Mesothelial cell of epicardium (in vitro differentiated cells): ENCODE measurements at regions not wholly inside any gene's neighbourhood (a gene's known extent, or its start where the extent isn't known, plus 50 kb on each side); places are given as distances from the start of the nearest gene placed in this dataset.

Source experiments
- DNase-seq, 2 experiments: peaks; one replicate each; pipeline ENCODE4 v3.0.0; 2021; ENCODE audit warnings: low spot score in 2 of 2; ENCODE audit not compliant: unreplicated experiment in 2 of 2
- H3K27ac Mint-ChIP-seq: 2 replicates; pipeline ENCODE4 v1.8.0; 2021; ENCODE audit warnings: mixed read lengths
- H3K27me3 Mint-ChIP-seq: 2 replicates; pipeline ENCODE4 v1.8.0; 2021; ENCODE audit warnings: low read depth, mixed read lengths
- H3K36me3 Mint-ChIP-seq: 2 replicates; pipeline ENCODE4 v1.8.0; 2021; ENCODE audit warnings: mixed read lengths
- H3K4me1 Mint-ChIP-seq: 2 replicates; pipeline ENCODE4 v1.8.0; 2021; ENCODE audit warnings: mixed read lengths
- H3K4me3 Mint-ChIP-seq: 2 replicates; pipeline ENCODE4 v1.8.0; 2021; ENCODE audit warnings: mild to moderate bottlenecking, moderate library complexity, mixed read lengths
- H3K9me3 Mint-ChIP-seq: 2 replicates; pipeline ENCODE4 v1.8.0; 2021; ENCODE audit warnings: mixed read lengths
- TF ChIP-seq, protein P1 (sequence below): fragments of 200-600 bp; sonication (generic); IDR thresholded peaks from one replicate; pipeline ENCODE4 v1.5.0; 2021; ENCODE audit warnings: antibody characterized with exemption; ENCODE audit not compliant: unreplicated experiment

GRCh38 chr17:77456951-77457548, 316.3 kb downstream of the SEC14L1 start:
- TF ChIP-seq, protein P1, sequence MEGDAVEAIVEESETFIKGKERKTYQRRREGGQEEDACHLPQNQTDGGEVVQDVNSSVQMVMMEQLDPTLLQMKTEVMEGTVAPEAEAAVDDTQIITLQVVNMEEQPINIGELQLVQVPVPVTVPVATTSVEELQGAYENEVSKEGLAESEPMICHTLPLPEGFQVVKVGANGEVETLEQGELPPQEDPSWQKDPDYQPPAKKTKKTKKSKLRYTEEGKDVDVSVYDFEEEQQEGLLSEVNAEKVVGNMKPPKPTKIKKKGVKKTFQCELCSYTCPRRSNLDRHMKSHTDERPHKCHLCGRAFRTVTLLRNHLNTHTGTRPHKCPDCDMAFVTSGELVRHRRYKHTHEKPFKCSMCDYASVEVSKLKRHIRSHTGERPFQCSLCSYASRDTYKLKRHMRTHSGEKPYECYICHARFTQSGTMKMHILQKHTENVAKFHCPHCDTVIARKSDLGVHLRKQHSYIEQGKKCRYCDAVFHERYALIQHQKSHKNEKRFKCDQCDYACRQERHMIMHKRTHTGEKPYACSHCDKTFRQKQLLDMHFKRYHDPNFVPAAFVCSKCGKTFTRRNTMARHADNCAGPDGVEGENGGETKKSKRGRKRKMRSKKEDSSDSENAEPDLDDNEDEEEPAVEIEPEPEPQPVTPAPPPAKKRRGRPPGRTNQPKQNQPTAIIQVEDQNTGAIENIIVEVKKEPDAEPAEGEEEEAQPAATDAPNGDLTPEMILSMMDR = no peak
- no peak overlapping the region for H3K27ac Mint-ChIP-seq
- H3K36me3 Mint-ChIP-seq = no peaks in the 10 kb centered on the region
- no peaks in the 10 kb centered on the region for H3K9me3 Mint-ChIP-seq
- no peak overlapping the region for H3K4me3 Mint-ChIP-seq
- H3K27me3 Mint-ChIP-seq = no peaks in the 10 kb centered on the region
- DNase-seq = no peak
- peaks cover 75% of the 10 kb centered on the region for H3K4me1 Mint-ChIP-seq

DNA sequence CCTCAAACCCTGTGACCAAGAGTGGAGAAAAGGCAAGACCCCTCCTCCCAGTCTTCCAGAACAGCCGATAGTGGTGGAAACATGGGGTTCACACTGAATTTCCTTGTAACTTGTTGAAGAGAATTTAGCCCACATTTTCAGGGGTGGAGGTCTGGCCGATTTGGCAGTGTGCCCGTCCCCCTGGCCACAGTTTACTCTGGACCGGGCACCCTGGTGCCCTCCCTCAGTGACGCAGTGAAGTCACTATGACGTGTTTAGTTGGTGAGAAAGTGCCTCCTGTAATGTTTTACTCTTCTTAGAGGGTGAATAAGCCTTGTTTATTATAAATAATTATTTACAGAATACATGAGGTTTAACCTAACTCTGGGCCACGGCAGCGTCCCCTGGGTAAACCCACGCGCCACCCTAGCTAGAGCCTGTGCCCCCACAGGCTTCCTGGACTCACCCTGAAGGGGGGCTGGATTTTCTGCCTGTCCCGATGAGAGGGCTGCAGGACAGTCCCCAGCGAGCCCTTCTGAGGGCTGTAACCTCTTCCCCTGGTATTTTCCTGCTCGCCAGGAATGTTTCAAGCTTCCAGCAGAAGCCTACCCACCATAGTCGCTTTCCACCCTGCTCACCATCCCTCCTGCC, 316.9 kb downstream of the SEC14L1 start:
- H3K36me3 Mint-ChIP-seq = peaks cover under 1% of the 10 kb centered on the region
- no peak overlapping the region for H3K4me3 Mint-ChIP-seq
- no peak for DNase-seq
- TF ChIP-seq, protein P1 = no peak
- peaks cover 68% of the 10 kb centered on the region for H3K4me1 Mint-ChIP-seq
- H3K27ac Mint-ChIP-seq = peak overlapping the region; percentile 81
- H3K27me3 Mint-ChIP-seq = no peaks in the 10 kb centered on the region
- H3K9me3 Mint-ChIP-seq = no peaks in the 10 kb centered on the region

DNA sequence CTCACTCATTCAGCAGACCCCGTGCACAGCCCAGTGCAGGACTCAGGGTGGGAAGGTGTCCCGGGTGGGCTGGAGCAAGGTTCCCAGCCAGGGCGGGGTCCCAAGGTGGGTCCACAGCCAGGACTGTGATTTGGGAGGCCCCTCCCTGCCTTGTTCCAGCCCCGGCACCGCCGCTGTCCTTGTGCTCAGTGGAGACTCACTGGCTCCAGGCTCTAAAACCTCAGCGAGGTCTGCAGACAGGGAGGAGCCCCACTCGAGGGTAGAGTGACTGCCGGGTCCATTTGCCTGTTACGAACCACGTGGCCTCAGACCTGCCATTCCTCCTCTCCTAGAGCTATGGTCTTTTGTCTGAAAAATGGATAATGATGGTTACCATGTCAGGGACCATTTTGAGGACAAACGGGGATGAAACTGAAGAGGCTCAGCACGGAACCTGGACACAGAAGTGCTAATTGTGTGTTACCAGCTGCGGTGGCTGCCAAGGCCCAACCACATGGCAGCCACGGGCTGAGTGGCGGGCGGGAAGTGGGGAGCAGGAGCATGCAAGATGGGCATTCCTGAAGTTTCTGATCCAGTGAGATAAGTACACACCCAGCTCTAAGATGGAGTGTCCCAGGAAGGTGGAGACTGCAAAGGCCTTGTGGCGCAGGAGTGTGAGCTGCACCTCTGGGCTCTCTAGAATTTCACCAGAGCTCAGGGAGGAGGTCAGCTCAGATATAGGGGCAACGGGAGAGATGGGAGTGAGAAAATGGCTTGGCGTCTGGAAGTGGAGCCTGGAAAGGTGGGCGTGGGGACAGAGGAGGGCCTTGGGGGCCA, 317.6 kb downstream of the SEC14L1 start:
- Mint-ChIP-seq H3K9me3 (no peaks in the 10 kb centered on the region), H3K4me3 (no peak overlapping the region), H3K36me3 (peaks cover 4% of the 10 kb centered on the region), H3K27ac (peak overlapping the region; percentile 81), H3K27me3 (no peaks in the 10 kb centered on the region), H3K4me1 (peaks cover 62% of the 10 kb centered on the region)
- TF ChIP-seq, protein P1 = no peak
- no peak for DNase-seq

DNA sequence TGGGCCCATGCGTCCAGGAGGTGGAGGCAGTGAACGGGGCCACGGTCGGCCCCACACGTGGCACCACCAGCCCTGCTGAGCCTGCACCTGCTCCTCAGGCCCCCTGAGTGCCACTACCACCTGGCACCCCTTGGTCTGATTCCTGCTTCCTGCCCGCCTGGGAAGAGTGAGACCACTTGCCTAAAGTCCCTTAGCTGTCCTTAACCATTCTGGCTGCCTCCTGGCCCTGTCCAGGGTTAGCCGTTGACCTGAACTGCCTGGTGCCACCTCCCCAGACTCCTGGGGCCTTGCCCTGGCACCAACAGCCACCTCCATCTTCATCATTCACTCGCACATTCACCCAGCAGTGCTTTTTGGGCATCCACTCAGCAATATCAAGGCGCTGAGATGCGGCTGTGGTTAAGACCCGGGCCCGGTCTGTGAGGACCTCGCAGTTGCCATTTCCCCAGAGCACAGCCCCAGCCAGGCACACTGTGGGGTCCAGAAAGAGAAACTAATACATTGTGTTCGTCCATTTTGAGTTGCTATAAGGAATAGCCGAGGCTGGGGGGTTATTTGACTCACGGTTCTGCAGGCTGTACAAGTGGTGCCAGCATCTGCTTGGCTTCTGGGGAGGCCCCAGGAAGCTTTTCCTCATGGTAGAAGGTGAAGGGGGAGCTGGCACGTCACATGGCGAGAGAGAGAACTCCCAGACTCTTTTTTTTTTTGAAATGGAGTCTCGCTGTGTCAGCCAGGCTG, 318.4 kb downstream of the SEC14L1 start:
- no peak for DNase-seq
- no peaks in the 10 kb centered on the region for H3K27me3 Mint-ChIP-seq
- no peak overlapping the region for H3K4me3 Mint-ChIP-seq
- no peaks in the 10 kb centered on the region for H3K9me3 Mint-ChIP-seq
- H3K36me3 Mint-ChIP-seq = peaks cover 4% of the 10 kb centered on the region
- TF ChIP-seq, protein P1 = no peak
- H3K4me1 Mint-ChIP-seq = peaks cover 54% of the 10 kb centered on the region
- H3K27ac Mint-ChIP-seq = peak overlapping the region; percentile 76

DNA sequence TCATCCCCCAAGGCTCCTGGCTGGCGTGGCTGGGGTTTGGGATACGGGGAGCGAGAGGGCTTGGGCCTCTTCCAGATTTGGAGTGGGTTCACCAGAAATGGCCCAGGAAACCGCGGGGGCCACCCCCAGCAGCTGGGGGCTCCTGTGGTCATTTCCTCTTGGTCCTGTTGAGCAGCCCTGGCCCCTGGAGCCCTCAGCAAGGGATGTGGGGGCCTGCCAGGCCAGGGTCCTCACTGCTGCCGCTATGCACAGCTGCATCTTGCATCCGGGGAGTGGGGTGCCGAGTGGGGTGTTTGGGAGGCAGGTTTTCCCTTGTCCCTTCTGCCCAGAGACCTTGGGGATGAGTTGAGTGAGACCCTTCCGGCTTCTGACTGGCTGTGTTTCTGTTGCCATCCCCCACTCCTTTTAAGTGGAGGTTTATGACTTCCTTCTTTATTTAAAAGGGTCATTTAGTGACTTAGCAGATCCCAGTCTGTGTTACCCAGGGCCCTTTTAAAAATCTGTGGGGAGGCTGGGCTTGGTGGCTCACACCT, 319.8 kb downstream of the SEC14L1 start:
- H3K9me3 Mint-ChIP-seq = no peaks in the 10 kb centered on the region
- peaks cover 49% of the 10 kb centered on the region for H3K4me1 Mint-ChIP-seq
- H3K27ac Mint-ChIP-seq = peak overlapping the region; percentile 90
- H3K36me3 Mint-ChIP-seq = peaks cover 8% of the 10 kb centered on the region
- no peak for DNase-seq
- no peak overlapping the region for H3K4me3 Mint-ChIP-seq
- TF ChIP-seq, protein P1 = no peak
- no peaks in the 10 kb centered on the region for H3K27me3 Mint-ChIP-seq
